ENCODE measurements at regions not wholly inside any gene's neighbourhood (a gene's known extent, or its start where the extent isn't known, plus 50 kb on each side); places are given as distances from the start of the nearest gene placed in this dataset.

DNA sequence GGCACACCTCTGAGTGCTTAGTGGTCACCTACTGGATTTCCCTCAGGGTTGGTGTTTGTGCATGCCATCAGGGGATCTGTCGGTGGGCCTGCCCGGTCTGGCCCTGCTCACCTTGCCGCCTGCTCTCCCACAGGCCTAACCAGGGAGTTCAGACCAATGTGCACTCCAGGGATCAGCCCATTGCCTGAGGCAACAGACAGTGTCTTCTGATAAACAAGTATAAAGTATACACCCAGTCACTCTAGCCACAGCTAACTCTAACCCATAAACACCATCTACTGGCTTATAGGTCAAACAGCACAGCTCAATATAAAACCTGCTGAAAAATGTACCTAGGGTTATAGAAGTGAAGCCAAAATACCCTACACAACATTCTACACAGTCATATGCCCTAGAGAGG lies 1300.0 kb downstream of the PLA2G4A start:
- TF ChIP-seq, protein P1, sequence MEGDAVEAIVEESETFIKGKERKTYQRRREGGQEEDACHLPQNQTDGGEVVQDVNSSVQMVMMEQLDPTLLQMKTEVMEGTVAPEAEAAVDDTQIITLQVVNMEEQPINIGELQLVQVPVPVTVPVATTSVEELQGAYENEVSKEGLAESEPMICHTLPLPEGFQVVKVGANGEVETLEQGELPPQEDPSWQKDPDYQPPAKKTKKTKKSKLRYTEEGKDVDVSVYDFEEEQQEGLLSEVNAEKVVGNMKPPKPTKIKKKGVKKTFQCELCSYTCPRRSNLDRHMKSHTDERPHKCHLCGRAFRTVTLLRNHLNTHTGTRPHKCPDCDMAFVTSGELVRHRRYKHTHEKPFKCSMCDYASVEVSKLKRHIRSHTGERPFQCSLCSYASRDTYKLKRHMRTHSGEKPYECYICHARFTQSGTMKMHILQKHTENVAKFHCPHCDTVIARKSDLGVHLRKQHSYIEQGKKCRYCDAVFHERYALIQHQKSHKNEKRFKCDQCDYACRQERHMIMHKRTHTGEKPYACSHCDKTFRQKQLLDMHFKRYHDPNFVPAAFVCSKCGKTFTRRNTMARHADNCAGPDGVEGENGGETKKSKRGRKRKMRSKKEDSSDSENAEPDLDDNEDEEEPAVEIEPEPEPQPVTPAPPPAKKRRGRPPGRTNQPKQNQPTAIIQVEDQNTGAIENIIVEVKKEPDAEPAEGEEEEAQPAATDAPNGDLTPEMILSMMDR (IDR thresholded peaks at IDR 0.05; ENCODE audit: low read length): no peak
- TF ChIP-seq EZH2 (optimal IDR thresholded peaks at IDR 0.05; ENCODE audit: low read depth, low read length) (no peak), EZH2phosphoT487 (IDR thresholded peaks at IDR 0.05; ENCODE audit: low read length) (no peak)

Measured in MM.1S (cell line).